ENCODE measurements at regions not wholly inside any gene's neighbourhood (a gene's known extent, or its start where the extent isn't known, plus 50 kb on each side); places are given as distances from the start of the nearest gene placed in this dataset.

DNA sequence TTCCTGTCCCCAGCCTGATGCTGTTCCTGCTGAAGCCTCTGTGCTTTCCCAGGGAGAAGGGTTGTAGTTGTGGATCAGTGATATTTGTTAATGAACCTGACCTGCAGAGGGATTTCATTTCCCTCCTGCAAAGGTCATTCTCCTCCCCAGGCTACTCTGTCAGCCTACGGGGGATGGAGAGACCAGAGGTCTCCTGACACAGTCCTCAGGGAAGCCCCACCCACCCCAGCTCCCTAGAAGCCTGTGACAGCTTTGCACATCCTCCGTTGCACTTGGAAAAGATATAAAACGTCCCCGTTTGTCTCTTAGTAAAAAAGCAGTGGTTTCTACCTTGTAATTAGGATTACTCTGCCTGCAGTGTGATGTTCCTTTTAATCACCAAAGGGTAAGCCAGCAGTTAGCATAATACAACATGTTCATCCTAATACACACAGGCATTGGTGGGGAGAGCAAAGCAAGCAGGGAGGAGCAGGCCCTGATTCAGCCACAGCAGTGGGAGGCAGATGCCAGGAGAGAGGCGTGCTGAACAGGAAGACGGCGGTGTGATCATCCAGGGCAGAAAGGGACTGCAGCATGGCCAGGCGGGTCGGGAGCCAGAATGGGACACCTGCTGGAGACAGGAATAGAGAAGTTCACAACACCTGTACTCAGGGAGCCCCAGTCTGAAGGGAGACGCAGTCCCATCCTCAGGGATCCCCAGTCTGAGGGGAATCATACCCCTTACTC lies 293.5 kb downstream of the LRFN2 start:
- Histone ChIP-seq H3K27me3 (ENCODE audit: control insufficient read depth in 5 of 5, insufficient read depth in 4 of 5, low read length in 5 of 5) (peaks cover 0 to 9% (median 0%) of the 10 kb centered on the region in 5 donors), H3K4me3 (ENCODE audit: low read depth in 1 of 5, low read length in 5 of 5) (no peak overlapping the region), H3K27ac (ENCODE audit: low read depth, low read length) (no peak overlapping the region), H3K4me1 (ENCODE audit: control insufficient read depth in 5 of 5, insufficient read depth in 5 of 5, low read length in 5 of 5) (no peaks in the 10 kb centered on the region), H3K9ac (ENCODE audit: low read length in 5 of 5) (no peak overlapping the region), H3K36me3 (ENCODE audit: control insufficient read depth in 5 of 5, insufficient read depth in 5 of 5, low read length in 5 of 5) (no peaks in the 10 kb centered on the region), H3K9me3 (ENCODE audit: control insufficient read depth in 5 of 5, low read length in 5 of 5) (peaks cover 0 to 14% (median 2%) of the 10 kb centered on the region in 5 donors)

DNA sequence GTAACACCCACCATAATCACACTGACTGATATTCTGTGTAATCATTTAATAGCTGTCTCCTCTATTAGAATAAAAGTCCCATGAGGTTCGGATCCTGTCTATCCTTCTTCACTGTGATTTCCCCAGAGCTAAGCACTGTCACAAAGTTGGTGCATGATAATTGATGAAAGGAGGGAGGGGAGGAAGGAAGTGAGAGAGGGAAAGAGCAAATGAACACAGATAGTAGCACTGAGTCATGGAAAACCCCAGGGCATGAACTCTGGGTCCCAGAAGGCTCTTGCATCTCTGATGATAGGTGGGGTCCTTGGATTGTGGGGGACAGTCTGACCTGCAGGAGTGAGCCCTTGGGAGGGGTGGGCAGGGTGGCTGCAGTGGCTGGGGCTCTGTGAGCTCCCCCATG lies 294.1 kb downstream of the LRFN2 start:
- peaks cover 0 to 9% (median 0%) of the 10 kb centered on the region in 5 donors for H3K27me3 ChIP-seq (ENCODE audit: control insufficient read depth in 5 of 5, insufficient read depth in 4 of 5, low read length in 5 of 5)
- H3K27ac ChIP-seq (ENCODE audit: low read depth, low read length): no peak overlapping the region
- no peak overlapping the region for H3K9ac ChIP-seq (ENCODE audit: low read length in 5 of 5)
- no peak overlapping the region for H3K4me3 ChIP-seq (ENCODE audit: low read depth in 1 of 5, low read length in 5 of 5)
- no peaks in the 10 kb centered on the region for H3K36me3 ChIP-seq (ENCODE audit: control insufficient read depth in 5 of 5, insufficient read depth in 5 of 5, low read length in 5 of 5)
- H3K9me3 ChIP-seq (ENCODE audit: control insufficient read depth in 5 of 5, low read length in 5 of 5): peaks cover 0 to 8% (median 0%) of the 10 kb centered on the region in 5 donors
- no peaks in the 10 kb centered on the region for H3K4me1 ChIP-seq (ENCODE audit: control insufficient read depth in 5 of 5, insufficient read depth in 5 of 5, low read length in 5 of 5)

DNA sequence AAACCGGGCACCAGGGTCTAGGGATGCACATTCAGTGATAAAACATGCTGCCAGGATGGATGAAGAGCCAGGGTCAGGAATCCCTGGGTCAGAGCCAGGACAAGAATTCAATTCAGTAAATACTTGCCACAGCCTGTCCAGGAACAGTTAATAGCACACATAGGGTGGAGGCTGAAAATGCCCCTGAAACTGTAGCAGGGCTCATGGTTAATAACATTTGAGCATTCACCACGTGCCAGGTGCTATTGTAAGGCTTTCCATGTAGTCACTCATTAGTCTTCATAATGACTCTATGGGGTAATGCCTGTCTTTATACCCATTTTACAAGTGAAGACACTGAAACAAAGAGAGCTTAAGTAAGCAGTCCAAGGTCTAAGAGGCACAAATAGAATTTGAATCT lies 296.3 kb downstream of the LRFN2 start:
- H3K27ac ChIP-seq (ENCODE audit: low read depth, low read length): no peak overlapping the region
- no peak overlapping the region for H3K9ac ChIP-seq (ENCODE audit: low read length in 5 of 5)
- H3K36me3 ChIP-seq (ENCODE audit: control insufficient read depth in 5 of 5, insufficient read depth in 5 of 5, low read length in 5 of 5): no peaks in the 10 kb centered on the region
- H3K9me3 ChIP-seq (ENCODE audit: control insufficient read depth in 5 of 5, low read length in 5 of 5): peaks cover 0 to 4% (median 0%) of the 10 kb centered on the region in 5 donors
- H3K4me1 ChIP-seq (ENCODE audit: control insufficient read depth in 5 of 5, insufficient read depth in 5 of 5, low read length in 5 of 5): no peaks in the 10 kb centered on the region
- peaks cover 6 to 18% (median 12%) of the 10 kb centered on the region in 5 donors for H3K27me3 ChIP-seq (ENCODE audit: control insufficient read depth in 5 of 5, insufficient read depth in 4 of 5, low read length in 5 of 5)
- H3K4me3 ChIP-seq (ENCODE audit: low read depth in 1 of 5, low read length in 5 of 5): no peak overlapping the region

DNA sequence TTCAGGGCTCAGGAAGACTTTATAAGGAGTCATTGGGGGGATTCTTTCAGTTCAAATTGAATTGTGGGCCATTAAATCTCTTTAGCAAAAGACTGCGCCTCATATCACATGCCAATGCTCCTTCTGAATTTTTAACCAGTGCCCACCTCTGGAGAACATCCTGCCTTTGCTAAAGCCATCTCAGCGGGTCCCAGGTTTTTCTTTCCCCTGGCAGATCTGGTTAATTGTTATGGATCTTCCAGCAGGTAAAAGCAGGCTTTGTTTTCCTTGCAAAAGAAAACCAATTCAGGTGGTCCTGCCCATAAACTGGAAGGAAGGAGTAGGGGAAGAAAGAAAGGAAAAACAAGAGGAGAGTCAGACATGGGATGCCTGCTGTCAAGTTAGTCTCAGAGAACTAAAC lies 298.2 kb downstream of the LRFN2 start:
- H3K27ac ChIP-seq (ENCODE audit: low read depth, low read length): no peak overlapping the region
- H3K9ac ChIP-seq (ENCODE audit: low read length in 5 of 5): no peak overlapping the region
- H3K36me3 ChIP-seq (ENCODE audit: control insufficient read depth in 5 of 5, insufficient read depth in 5 of 5, low read length in 5 of 5): no peaks in the 10 kb centered on the region
- no peak overlapping the region for H3K4me3 ChIP-seq (ENCODE audit: low read depth in 1 of 5, low read length in 5 of 5)
- peaks cover 6 to 18% (median 12%) of the 10 kb centered on the region in 5 donors for H3K27me3 ChIP-seq (ENCODE audit: control insufficient read depth in 5 of 5, insufficient read depth in 4 of 5, low read length in 5 of 5)
- H3K4me1 ChIP-seq (ENCODE audit: control insufficient read depth in 5 of 5, insufficient read depth in 5 of 5, low read length in 5 of 5): no peaks in the 10 kb centered on the region
- no peaks in the 10 kb centered on the region for H3K9me3 ChIP-seq (ENCODE audit: control insufficient read depth in 5 of 5, low read length in 5 of 5)

DNA sequence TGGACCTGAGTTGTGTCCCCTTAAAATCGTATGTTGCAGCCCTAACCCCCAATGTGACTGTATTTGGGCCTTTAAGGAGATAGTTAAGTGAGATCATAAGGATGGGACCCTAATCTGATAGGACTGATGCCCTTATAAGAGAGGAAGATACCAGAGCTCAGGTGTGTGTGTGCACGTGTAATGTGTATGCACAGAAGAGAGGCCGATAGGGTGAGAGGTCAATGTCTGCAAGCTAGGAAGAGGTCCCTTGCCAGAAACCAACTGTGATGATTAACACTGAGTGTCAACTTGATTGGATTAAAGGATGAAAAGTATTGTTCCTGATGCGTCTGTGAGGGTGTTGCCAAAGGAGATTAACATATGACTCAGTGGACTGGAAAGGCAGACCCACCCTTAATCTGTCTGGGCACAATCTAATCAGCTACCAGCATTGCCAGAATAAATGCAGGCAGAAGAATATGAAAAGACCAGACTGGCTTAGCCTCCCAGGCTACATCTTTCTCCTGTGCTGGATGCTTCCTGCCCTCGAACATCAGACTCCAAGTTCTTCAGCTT lies 299.8 kb downstream of the LRFN2 start:
- Histone ChIP-seq H3K4me3 (ENCODE audit: low read depth in 1 of 5, low read length in 5 of 5) (no peak overlapping the region), H3K4me1 (ENCODE audit: control insufficient read depth in 5 of 5, insufficient read depth in 5 of 5, low read length in 5 of 5) (no peaks in the 10 kb centered on the region), H3K27me3 (ENCODE audit: control insufficient read depth in 5 of 5, insufficient read depth in 4 of 5, low read length in 5 of 5) (peaks cover 6 to 18% (median 11%) of the 10 kb centered on the region in 5 donors), H3K36me3 (ENCODE audit: control insufficient read depth in 5 of 5, insufficient read depth in 5 of 5, low read length in 5 of 5) (no peaks in the 10 kb centered on the region), H3K9me3 (ENCODE audit: control insufficient read depth in 5 of 5, low read length in 5 of 5) (no peaks in the 10 kb centered on the region), H3K27ac (ENCODE audit: low read depth, low read length) (no peak overlapping the region), H3K9ac (ENCODE audit: low read length in 5 of 5) (no peak overlapping the region)

DNA sequence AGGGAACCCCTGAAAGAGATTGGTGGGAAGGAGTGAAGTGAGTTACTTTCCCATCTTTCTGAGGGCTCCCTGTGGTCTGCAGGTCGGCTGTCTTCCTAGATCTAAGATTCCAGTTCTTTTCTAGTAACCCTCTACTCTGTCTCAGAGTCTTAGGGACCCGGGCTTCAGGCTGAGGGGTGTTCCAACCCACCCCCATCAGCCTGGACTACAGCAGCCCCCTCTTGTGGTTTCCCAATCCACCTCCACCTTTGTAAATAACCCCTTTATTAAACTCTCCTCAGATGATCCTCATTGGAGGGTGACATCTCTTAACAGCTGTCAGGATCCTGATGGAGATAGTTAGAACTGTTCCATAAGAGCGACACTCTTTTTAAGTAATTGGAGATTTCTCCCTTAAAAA lies 300.4 kb downstream of the LRFN2 start:
- no peak overlapping the region for H3K27ac ChIP-seq (ENCODE audit: low read depth, low read length)

DNA sequence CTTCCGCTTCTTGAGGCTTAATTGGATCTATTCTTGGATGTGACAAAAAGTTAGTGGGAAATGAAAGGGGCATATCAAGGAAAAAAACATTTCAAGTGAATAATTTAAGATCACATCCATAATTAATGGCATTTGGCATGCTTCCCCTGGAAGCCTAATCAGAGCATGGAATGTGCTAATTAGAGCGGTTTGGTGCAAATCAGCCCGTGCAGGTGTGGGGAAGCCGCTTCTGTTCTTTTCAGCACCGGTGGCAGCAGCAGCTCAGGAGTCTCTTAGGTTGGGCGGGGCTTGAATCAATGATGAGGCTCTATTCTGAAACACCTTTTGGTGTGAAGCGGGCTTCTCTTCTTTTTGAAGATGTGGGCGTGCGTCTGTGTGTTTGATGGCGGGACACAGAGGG lies 301.2 kb downstream of the LRFN2 start:
- Histone ChIP-seq H3K9me3 (ENCODE audit: control insufficient read depth in 5 of 5, low read length in 5 of 5) (no peaks in the 10 kb centered on the region), H3K4me3 (ENCODE audit: low read depth in 1 of 5, low read length in 5 of 5) (no peak overlapping the region), H3K27ac (ENCODE audit: low read depth, low read length) (no peak overlapping the region), H3K27me3 (ENCODE audit: control insufficient read depth in 5 of 5, insufficient read depth in 4 of 5, low read length in 5 of 5) (peaks cover 6 to 18% (median 9%) of the 10 kb centered on the region in 5 donors), H3K36me3 (ENCODE audit: control insufficient read depth in 5 of 5, insufficient read depth in 5 of 5, low read length in 5 of 5) (no peaks in the 10 kb centered on the region), H3K4me1 (ENCODE audit: control insufficient read depth in 5 of 5, insufficient read depth in 5 of 5, low read length in 5 of 5) (no peaks in the 10 kb centered on the region), H3K9ac (ENCODE audit: low read length in 5 of 5) (no peak overlapping the region)

More for the DNA sequence above, 300.4 kb downstream of the LRFN2 start:
- Histone ChIP-seq H3K4me3 (ENCODE audit: low read depth in 1 of 5, low read length in 5 of 5) (no peak overlapping the region), H3K27me3 (ENCODE audit: control insufficient read depth in 5 of 5, insufficient read depth in 4 of 5, low read length in 5 of 5) (peaks cover 6 to 18% (median 9%) of the 10 kb centered on the region in 5 donors), H3K36me3 (ENCODE audit: control insufficient read depth in 5 of 5, insufficient read depth in 5 of 5, low read length in 5 of 5) (no peaks in the 10 kb centered on the region), H3K9me3 (ENCODE audit: control insufficient read depth in 5 of 5, low read length in 5 of 5) (no peaks in the 10 kb centered on the region), H3K4me1 (ENCODE audit: control insufficient read depth in 5 of 5, insufficient read depth in 5 of 5, low read length in 5 of 5) (no peaks in the 10 kb centered on the region), H3K9ac (ENCODE audit: low read length in 5 of 5) (no peak overlapping the region)

DNA sequence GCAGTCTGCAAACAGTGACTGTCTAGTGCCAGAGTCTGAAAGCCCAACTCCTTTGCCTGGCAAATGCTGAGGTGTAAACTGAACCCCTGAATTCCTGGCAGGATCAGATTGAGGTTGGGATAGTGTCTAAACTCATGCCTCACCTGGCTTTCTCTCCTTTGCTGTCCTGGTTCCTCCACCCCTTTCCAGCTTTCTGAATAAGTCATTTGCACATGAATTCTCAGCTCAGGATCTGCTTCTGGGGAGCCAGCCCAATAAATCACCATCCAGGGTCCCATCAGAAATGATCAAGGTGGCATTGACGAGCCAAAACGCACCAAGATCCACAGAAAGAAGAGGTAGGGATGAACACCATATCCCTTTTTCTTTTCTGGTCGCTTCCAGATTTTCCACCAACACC lies 301.6 kb downstream of the LRFN2 start:
- peaks cover 6 to 18% (median 9%) of the 10 kb centered on the region in 5 donors for H3K27me3 ChIP-seq (ENCODE audit: control insufficient read depth in 5 of 5, insufficient read depth in 4 of 5, low read length in 5 of 5)
- no peaks in the 10 kb centered on the region for H3K4me1 ChIP-seq (ENCODE audit: control insufficient read depth in 5 of 5, insufficient read depth in 5 of 5, low read length in 5 of 5)
- H3K9me3 ChIP-seq (ENCODE audit: control insufficient read depth in 5 of 5, low read length in 5 of 5): no peaks in the 10 kb centered on the region
- no peak overlapping the region for H3K4me3 ChIP-seq (ENCODE audit: low read depth in 1 of 5, low read length in 5 of 5)
- no peaks in the 10 kb centered on the region for H3K36me3 ChIP-seq (ENCODE audit: control insufficient read depth in 5 of 5, insufficient read depth in 5 of 5, low read length in 5 of 5)
- H3K27ac ChIP-seq (ENCODE audit: low read depth, low read length): no peak overlapping the region
- no peak overlapping the region for H3K9ac ChIP-seq (ENCODE audit: low read length in 5 of 5)

DNA sequence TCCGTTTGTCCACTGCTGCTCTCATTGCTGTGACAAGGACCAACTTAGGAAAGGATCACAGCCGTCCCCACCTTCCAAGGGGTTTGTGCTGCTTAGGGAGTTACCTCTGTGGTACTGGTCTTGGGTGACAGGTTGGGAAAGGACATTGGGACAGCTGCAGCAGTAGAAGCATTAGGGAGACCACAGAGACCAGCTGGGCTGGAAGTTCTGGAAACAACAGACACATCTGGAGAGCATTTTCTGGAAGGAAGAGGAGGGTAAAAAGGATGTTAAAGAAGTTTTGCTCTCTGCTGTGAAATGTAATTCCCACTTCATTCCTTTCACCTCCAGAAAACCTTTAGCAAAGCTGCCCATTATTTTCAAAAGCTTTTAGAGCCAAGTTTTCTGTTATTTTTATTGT lies 304.2 kb downstream of the LRFN2 start:
- peaks cover 6 to 18% (median 9%) of the 10 kb centered on the region in 5 donors for H3K27me3 ChIP-seq (ENCODE audit: control insufficient read depth in 5 of 5, insufficient read depth in 4 of 5, low read length in 5 of 5)
- no peak overlapping the region for H3K4me3 ChIP-seq (ENCODE audit: low read depth in 1 of 5, low read length in 5 of 5)
- H3K36me3 ChIP-seq (ENCODE audit: control insufficient read depth in 5 of 5, insufficient read depth in 5 of 5, low read length in 5 of 5): no peaks in the 10 kb centered on the region
- H3K9me3 ChIP-seq (ENCODE audit: control insufficient read depth in 5 of 5, low read length in 5 of 5): no peaks in the 10 kb centered on the region
- H3K9ac ChIP-seq (ENCODE audit: low read length in 5 of 5): no peak overlapping the region
- H3K27ac ChIP-seq (ENCODE audit: low read depth, low read length): no peak overlapping the region
- H3K4me1 ChIP-seq (ENCODE audit: control insufficient read depth in 5 of 5, insufficient read depth in 5 of 5, low read length in 5 of 5): no peaks in the 10 kb centered on the region

DNA sequence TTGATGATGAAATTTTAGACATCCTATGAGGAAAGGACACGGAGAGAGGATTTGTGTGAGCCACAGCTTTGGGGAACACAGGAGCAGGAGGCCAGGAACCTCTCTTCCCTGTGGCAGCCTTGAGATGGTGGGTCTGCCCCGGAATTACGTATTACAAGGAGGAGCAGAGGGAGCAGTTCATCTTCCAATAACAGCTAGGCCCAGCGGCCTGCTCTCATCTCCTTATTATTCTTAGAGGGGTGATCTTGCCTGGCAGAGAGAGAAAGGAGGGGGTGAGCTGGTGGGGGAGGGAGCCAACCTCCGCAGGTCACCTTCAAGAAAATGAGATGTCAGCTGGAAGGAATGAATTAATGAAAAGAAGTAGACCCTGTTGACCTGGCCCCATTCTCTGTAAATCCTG lies 305.8 kb downstream of the LRFN2 start:
- no peak overlapping the region for H3K27ac ChIP-seq (ENCODE audit: low read depth, low read length)
- H3K4me1 ChIP-seq (ENCODE audit: control insufficient read depth in 5 of 5, insufficient read depth in 5 of 5, low read length in 5 of 5): no peaks in the 10 kb centered on the region

More for the DNA sequence above, 305.8 kb downstream of the LRFN2 start:
- Histone ChIP-seq H3K9ac (ENCODE audit: low read length in 5 of 5) (no peak overlapping the region), H3K36me3 (ENCODE audit: control insufficient read depth in 5 of 5, insufficient read depth in 5 of 5, low read length in 5 of 5) (no peaks in the 10 kb centered on the region), H3K27me3 (ENCODE audit: control insufficient read depth in 5 of 5, insufficient read depth in 4 of 5, low read length in 5 of 5) (peaks cover under 1 to 10% (median 6%) of the 10 kb centered on the region in 5 donors), H3K4me3 (ENCODE audit: low read depth in 1 of 5, low read length in 5 of 5) (no peak overlapping the region), H3K9me3 (ENCODE audit: control insufficient read depth in 5 of 5, low read length in 5 of 5) (no peaks in the 10 kb centered on the region)
